GM12878 (cell line): ENCODE measurements at regions not wholly inside any gene's neighbourhood (a gene's known extent, or its start where the extent isn't known, plus 50 kb on each side); places are given as distances from the start of the nearest gene placed in this dataset.

Experiments
- ATAC-seq: fragments of 200-7000 bp; cut with Tn5 transposase; 3 replicates; pipeline ENCODE4 v1.9.1; 2020; ENCODE audit warnings: mild to moderate bottlenecking, moderate library complexity
- BruUV-seq: library from RNA; stranded (reverse); fragments of 400-500 nt; replicated peaks from 2 replicates; lab custom pipeline; 2021; lab: Mats Ljungman, UMichigan
- CTCF ChIA-PET: fragments of 300-600 bp; sonication (Branson Sonifier 250); formaldehyde crosslinking; extraction: SDS; loops from one replicate; lab custom pipeline; 2021; ENCODE audit warnings: inconsistent platforms; lab: Yijun Ruan, JAX
- POLR2A ChIA-PET: fragments of 350-600 bp; formaldehyde crosslinking; extraction: SDS; loops from one replicate; lab custom pipeline; 2021; ENCODE audit warnings: inconsistent platforms; lab: Charles Lee
- RAD21 ChIA-PET: fragments of 300-600 bp; sonication (Branson Sonifier 250); formaldehyde crosslinking; loops from one replicate; lab custom pipeline; 2023; ENCODE audit warnings: antibody characterized with exemption; ENCODE audit not compliant: unreplicated experiment; lab: Charles Lee
- SMC1A ChIA-PET: fragments of 300-600 bp; sonication (Branson Sonifier 250); formaldehyde crosslinking; loops from one replicate; lab custom pipeline; 2023; ENCODE audit not compliant: unreplicated experiment, uncharacterized antibody; lab: Charles Lee
- DNase-seq: peaks from one replicate; pipeline ENCODE4 v3.0.0-alpha.2; 2011; ENCODE audit warnings: low read depth, low spot score
- FAIRE-seq: peaks from 3 replicates; lab custom pipeline; 2011; peaks lifted over from hg19 to GRCh38; lab: Jason Lieb, UNC
- H2AFZ ChIP-seq: 2 replicates; pipeline ENCODE4 v1.6.0; 2011; ENCODE audit warnings: low read depth, low read length, control low read depth; ENCODE audit not compliant: control insufficient read depth
- H3K27ac ChIP-seq: 2 replicates; pipeline ENCODE4 v1.5.1; 2011; ENCODE audit warnings: control low read depth; ENCODE audit not compliant: control insufficient read depth, insufficient read depth
- H3K27me3 ChIP-seq, 2 experiments: replicated peaks in 1 of 2; 2 replicates each; pipeline versions ENCODE4 v1.6.0 to v1.6.1; 2011; ENCODE audit warnings: low read length in 1 of 2; ENCODE audit not compliant: control insufficient read depth in 2 of 2, insufficient read depth in 2 of 2
- H3K36me3 ChIP-seq, 2 experiments: 2 replicates each; pipeline ENCODE4 v1.5.1; 2011; ENCODE audit warnings: low read length in 1 of 2; ENCODE audit not compliant: control insufficient read depth in 2 of 2, insufficient read depth in 2 of 2
- H3K4me1 ChIP-seq: 2 replicates; pipeline ENCODE4 v1.6.1; 2011; ENCODE audit warnings: mild to moderate bottlenecking, low read length, moderate library complexity, mixed read lengths; ENCODE audit not compliant: control insufficient read depth, insufficient read depth
- H3K4me2 ChIP-seq: 2 replicates; pipeline ENCODE4 v1.6.0; 2011; ENCODE audit warnings: control low read depth; ENCODE audit not compliant: control insufficient read depth, insufficient read depth
- H3K4me3 ChIP-seq: fragments of 200-600 bp; sonication (generic); 2 replicates; pipeline ENCODE4 v1.5.1; 2016
- H3K79me2 ChIP-seq: 2 replicates; pipeline ENCODE4 v1.6.0; 2011; ENCODE audit warnings: low read length; ENCODE audit not compliant: control insufficient read depth, insufficient read depth
- H3K9ac ChIP-seq: 2 replicates; pipeline ENCODE4 v1.8.0; 2011; ENCODE audit warnings: low read length, control low read depth, mixed read lengths; ENCODE audit not compliant: control insufficient read depth, insufficient read depth
- H3K9me3 ChIP-seq: replicated peaks from 3 replicates; pipeline ENCODE4 v1.5.1; 2011; ENCODE audit warnings: mild to moderate bottlenecking, low read length; ENCODE audit not compliant: control insufficient read depth, insufficient read depth
- H4K20me1 ChIP-seq: 2 replicates; pipeline ENCODE4 v1.6.0; 2011; ENCODE audit not compliant: control insufficient read depth, insufficient read depth
- FOXK2 ChIP-seq: fragments of 450-650 bp; IDR thresholded peaks from 2 replicates; pipeline ENCODE4 v1.6.1; 2017; ENCODE audit warnings: mild to moderate bottlenecking, moderate library complexity
- JUNB ChIP-seq: IDR thresholded peaks from 2 replicates; pipeline ENCODE4 v1.6.1; 2016; ENCODE audit warnings: antibody characterized with exemption, mild to moderate bottlenecking
- MLLT1 ChIP-seq: fragments of 450-650 bp; IDR thresholded peaks from 2 replicates; pipeline ENCODE4 v1.6.1; 2016; ENCODE audit warnings: mild to moderate bottlenecking
- MTA2 ChIP-seq: fragments of 450-650 bp; IDR thresholded peaks from 2 replicates; pipeline ENCODE4 v1.6.1; 2016; ENCODE audit warnings: low read depth, mild to moderate bottlenecking, moderate library complexity
- NFYA ChIP-seq: IDR thresholded peaks from 2 replicates; pipeline ENCODE4 v1.6.1; 2011; ENCODE audit warnings: low read depth, mild to moderate bottlenecking, low read length, improper control_type of control experiment, borderline replicate concordance
- NR2F1 ChIP-seq: fragments of 450-650 bp; conservative IDR thresholded peaks from 2 replicates; pipeline ENCODE4 v1.6.1; 2017; ENCODE audit warnings: mild to moderate bottlenecking
- PML ChIP-seq: IDR thresholded peaks from 2 replicates; pipeline ENCODE4 v1.6.1; 2012; ENCODE audit warnings: low read length, inconsistent platforms
- POLR2AphosphoS2 ChIP-seq: IDR thresholded peaks from 2 replicates; pipeline ENCODE4 v1.6.1; 2011; ENCODE audit warnings: low read depth, mild to moderate bottlenecking, low read length, improper control_type of control experiment, moderate library complexity
- POU2F2 ChIP-seq: IDR thresholded peaks from 3 replicates; pipeline ENCODE4 v1.6.1; 2011; ENCODE audit warnings: low read depth, mild to moderate bottlenecking, low read length, borderline replicate concordance
- RELB ChIP-seq: fragments of 450-650 bp; IDR thresholded peaks from 2 replicates; pipeline ENCODE4 v1.6.1; 2017; ENCODE audit warnings: low read depth, mild to moderate bottlenecking, moderate library complexity
- SMAD1 ChIP-seq: fragments of 450-650 bp; IDR thresholded peaks from 2 replicates; pipeline ENCODE4 v1.6.1; 2018; ENCODE audit warnings: mild to moderate bottlenecking, low read depth; ENCODE audit not compliant: partially characterized antibody
- SMAD5 ChIP-seq: IDR thresholded peaks from 2 replicates; pipeline ENCODE4 v1.6.1; 2016; ENCODE audit warnings: antibody characterized with exemption, low read depth
- TARDBP ChIP-seq: IDR thresholded peaks from 2 replicates; pipeline ENCODE4 v1.6.1; 2016; ENCODE audit warnings: borderline replicate concordance
- TBL1XR1 ChIP-seq: IDR thresholded peaks from 2 replicates; pipeline ENCODE4 v1.6.1; 2012; ENCODE audit warnings: low read depth, low read length, improper control_type of control experiment
- YY1 ChIP-seq: IDR thresholded peaks from 2 replicates; pipeline ENCODE4 v1.6.1; 2011; ENCODE audit warnings: low read depth, mild to moderate bottlenecking, low read length
- WGBS: methylation state at CpG from one replicate; pipeline ENCODE4 v1.1.6; 2016; ENCODE audit warnings: low lambda C conversion rate; ENCODE audit not compliant: insufficient replicate concordance, insufficient coverage; ENCODE audit errors: missing lambda C conversion rate; 5-methylcytosine and 5-hydroxymethylcytosine counted together
- in situ Hi-C: fragments of 300-500 bp; cut with MboI; formaldehyde crosslinking; loops from 9 replicates; pipeline ENCODE4 v1.14.3; 2018; ENCODE audit warnings: mixed read lengths
- intact Hi-C: fragments of 100-400 bp; cut with micrococcal nuclease; formaldehyde crosslinking; loops from one replicate; pipeline ENCODE4 v1.14.2; 2022; ENCODE audit not compliant: unreplicated experiment
- TF ChIP-seq, protein P1 (sequence below): fragments of 450-650 bp; IDR thresholded peaks from 2 replicates; pipeline ENCODE4 v1.6.1; 2018; ENCODE audit warnings: mild to moderate bottlenecking, low read depth, moderate library complexity; ENCODE audit not compliant: partially characterized antibody

DNA sequence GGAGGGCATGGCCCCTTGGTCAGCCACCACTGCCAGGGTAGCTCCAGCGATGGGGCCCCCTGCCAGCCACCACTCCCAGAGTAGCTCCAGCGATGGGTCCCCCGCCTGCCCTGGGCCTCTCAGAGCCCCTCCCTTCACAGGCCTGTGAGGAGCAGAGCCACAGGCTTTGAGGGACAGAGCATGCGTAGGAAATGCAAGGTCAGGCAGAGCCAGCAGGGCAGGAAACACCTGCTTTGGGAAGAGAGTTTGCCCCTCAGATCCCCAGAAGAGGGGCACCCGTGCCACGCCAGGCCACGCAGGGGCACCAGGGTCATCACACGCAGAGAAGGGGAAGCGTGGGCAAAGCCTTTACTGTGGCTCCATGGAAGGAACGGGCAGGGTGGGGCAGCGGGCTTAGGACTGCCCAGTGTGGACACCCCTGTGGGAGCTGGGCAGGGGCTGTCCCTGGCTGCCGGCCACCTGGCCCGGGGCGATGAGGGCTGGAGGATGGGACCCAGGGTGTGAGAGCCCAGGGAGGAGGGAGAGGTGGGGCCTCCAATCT lies 477.8 kb downstream of the BRD1 start:
- DNase-seq (no peak), FAIRE-seq (no peak), ATAC-seq (no peak)
- ChIA-PET CTCF (no interaction called here), SMC1A (no interaction called here), POLR2A (no interaction called here), RAD21 (no interaction called here)
- no peak overlapping the region for H3K4me2 ChIP-seq
- intact Hi-C loops (no loop called here), in situ Hi-C loops (loop anchor here (25.0 kb wide), 1 partner anchor 687 kb away; no protein-coding TSS in a partner anchor)
- H3K9ac ChIP-seq, result no peak overlapping the region
- H3K79me2 ChIP-seq, result no peaks in the 10 kb centered on the region
- no peaks in the 10 kb centered on the region for H3K36me3 ChIP-seq
- no peaks in the 10 kb centered on the region for H4K20me1 ChIP-seq
- no peaks in the 10 kb centered on the region for H3K4me1 ChIP-seq
- H3K27me3 ChIP-seq, result no peaks in the 10 kb centered on the region; a peak in 2 of 4 replicates
- H3K9me3 ChIP-seq, result no peaks in the 10 kb centered on the region; the same call in 2 of the 3 replicates
- BruUV-seq, result no TSS peak
- no peak overlapping the region for H3K4me3 ChIP-seq
- H2AFZ ChIP-seq, result no peak overlapping the region
- no peak overlapping the region for H3K27ac ChIP-seq
- WGBS, result 14% methylated on average over 14 of the region's 14 CpGs
- no peak for TF ChIP-seq RELB
- TF ChIP-seq POU2F2, result no peak
- TF ChIP-seq YY1, result no peak
- no peak for TF ChIP-seq TBL1XR1
- no peak for TF ChIP-seq NR2F1
- TF ChIP-seq JUNB, result no peak
- TF ChIP-seq TARDBP, result no peak
- no peak for TF ChIP-seq NFYA
- no peak for TF ChIP-seq MTA2
- no peak for TF ChIP-seq SMAD5
- TF ChIP-seq PML, result no peak
- TF ChIP-seq SMAD1, result no peak
- TF ChIP-seq POLR2AphosphoS2, result no peak
- no peak for TF ChIP-seq MLLT1
- no peak for TF ChIP-seq FOXK2
- TF ChIP-seq, protein P1, sequence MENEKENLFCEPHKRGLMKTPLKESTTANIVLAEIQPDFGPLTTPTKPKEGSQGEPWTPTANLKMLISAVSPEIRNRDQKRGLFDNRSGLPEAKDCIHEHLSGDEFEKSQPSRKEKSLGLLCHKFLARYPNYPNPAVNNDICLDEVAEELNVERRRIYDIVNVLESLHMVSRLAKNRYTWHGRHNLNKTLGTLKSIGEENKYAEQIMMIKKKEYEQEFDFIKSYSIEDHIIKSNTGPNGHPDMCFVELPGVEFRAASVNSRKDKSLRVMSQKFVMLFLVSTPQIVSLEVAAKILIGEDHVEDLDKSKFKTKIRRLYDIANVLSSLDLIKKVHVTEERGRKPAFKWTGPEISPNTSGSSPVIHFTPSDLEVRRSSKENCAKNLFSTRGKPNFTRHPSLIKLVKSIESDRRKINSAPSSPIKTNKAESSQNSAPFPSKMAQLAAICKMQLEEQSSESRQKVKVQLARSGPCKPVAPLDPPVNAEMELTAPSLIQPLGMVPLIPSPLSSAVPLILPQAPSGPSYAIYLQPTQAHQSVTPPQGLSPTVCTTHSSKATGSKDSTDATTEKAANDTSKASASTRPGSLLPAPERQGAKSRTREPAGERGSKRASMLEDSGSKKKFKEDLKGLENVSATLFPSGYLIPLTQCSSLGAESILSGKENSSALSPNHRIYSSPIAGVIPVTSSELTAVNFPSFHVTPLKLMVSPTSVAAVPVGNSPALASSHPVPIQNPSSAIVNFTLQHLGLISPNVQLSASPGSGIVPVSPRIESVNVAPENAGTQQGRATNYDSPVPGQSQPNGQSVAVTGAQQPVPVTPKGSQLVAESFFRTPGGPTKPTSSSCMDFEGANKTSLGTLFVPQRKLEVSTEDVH, result no peak
